H1 (cell line): ENCODE measurements at regions not wholly inside any gene's neighbourhood (a gene's known extent, or its start where the extent isn't known, plus 50 kb on each side); places are given as distances from the start of the nearest gene placed in this dataset.

Experiments used
- CTCF ChIA-PET: fragments of 300-600 bp; sonication (Branson Sonifier 250); formaldehyde crosslinking; loops from one replicate; lab custom pipeline; 2021; ENCODE audit not compliant: partially characterized antibody; lab: Charles Lee
- POLR2A ChIA-PET: fragments of 300-600 bp; sonication (Branson Sonifier 250); formaldehyde crosslinking; loops from one replicate; lab custom pipeline; 2021; ENCODE audit warnings: inconsistent platforms; ENCODE audit not compliant: partially characterized antibody; lab: Charles Lee
- DNase-seq, 2 experiments: peaks; one replicate each; pipeline versions ENCODE4 v3.0.0 to v3.0.0-alpha.2; 2010 to 2022; ENCODE audit warnings: low spot score in 2 of 2, low read depth in 1 of 2, mixed read lengths in 1 of 2
- FAIRE-seq: peaks from 2 replicates; lab custom pipeline; 2011; peaks lifted over from hg19 to GRCh38; lab: Jason Lieb, UNC
- H2AFZ ChIP-seq: 2 replicates; pipeline ENCODE4 v1.8.1; 2012; ENCODE audit warnings: low read length, inconsistent platforms
- H2AK5ac ChIP-seq: 2 replicates; pipeline ENCODE4 v1.6.1; 2013; ENCODE audit warnings: low read depth, low read length
- H2BK120ac ChIP-seq: replicated peaks from 2 replicates; pipeline ENCODE3; 2013; ENCODE audit warnings: low read depth, low read length, inconsistent platforms
- H2BK12ac ChIP-seq: 2 replicates; pipeline ENCODE4 v1.6.1; 2013; ENCODE audit warnings: low read depth, low read length
- H2BK15ac ChIP-seq: 2 replicates; pipeline ENCODE4 v1.6.1; 2013; ENCODE audit warnings: low read length
- H2BK20ac ChIP-seq: 2 replicates; pipeline ENCODE4 v1.6.1; 2013; ENCODE audit warnings: low read length
- H2BK5ac ChIP-seq: 2 replicates; pipeline ENCODE4 v1.6.1; 2013; ENCODE audit warnings: low read depth, low read length
- H3K14ac ChIP-seq: 2 replicates; pipeline ENCODE4 v1.6.1; 2013; ENCODE audit warnings: inconsistent platforms; ENCODE audit not compliant: insufficient read length
- H3K18ac ChIP-seq: 2 replicates; pipeline ENCODE4 v1.6.1; 2013; ENCODE audit warnings: low read length; ENCODE audit errors: extremely low read depth
- H3K23ac ChIP-seq: 2 replicates; pipeline ENCODE4 v1.6.1; 2013; ENCODE audit warnings: inconsistent platforms; ENCODE audit not compliant: insufficient read length
- H3K23me2 ChIP-seq: 2 replicates; pipeline ENCODE4 v1.6.1; 2013; ENCODE audit warnings: low read depth, low read length
- H3K27ac ChIP-seq: 2 replicates; pipeline ENCODE4 v1.6.1; 2011; ENCODE audit warnings: low read depth, low read length, inconsistent platforms
- H3K27me3 ChIP-seq, 4 experiments: replicated peaks in 1 of 4; 1 replicate in 1 of 4; 2 replicates in 3 of 4; pipeline versions ENCODE4 v1.6.1 to v1.8.1; 2011 to 2013; ENCODE audit warnings: low read length in 3 of 4, mild to moderate bottlenecking in 3 of 4, inconsistent platforms in 2 of 4, mixed read lengths in 2 of 4, moderate library complexity in 1 of 4; ENCODE audit not compliant: control insufficient read depth in 3 of 4, insufficient read depth in 3 of 4; ENCODE audit errors: extremely low read depth in 1 of 4
- H3K36me3 ChIP-seq, 4 experiments: 2 replicates each; pipeline versions ENCODE4 v1.6.1 to v1.8.1; 2011 to 2013; ENCODE audit warnings: mild to moderate bottlenecking in 4 of 4, low read length in 3 of 4, moderate library complexity in 2 of 4, control low read depth in 1 of 4, inconsistent platforms in 1 of 4; ENCODE audit not compliant: insufficient read depth in 4 of 4, control insufficient read depth in 2 of 4
- H3K4ac ChIP-seq: replicated peaks from 2 replicates; pipeline ENCODE3; 2013; ENCODE audit warnings: low read length, low read depth, mixed read lengths, inconsistent platforms; ENCODE audit not compliant: insufficient read length
- H3K4me1 ChIP-seq, 4 experiments: replicated peaks in 1 of 4; 1 replicate in 1 of 4; 2 replicates in 3 of 4; pipeline versions ENCODE4 v1.6.1 to v1.8.1; 2011 to 2013; ENCODE audit warnings: low read length in 3 of 4, inconsistent platforms in 2 of 4, mixed read lengths in 1 of 4; ENCODE audit not compliant: insufficient read depth in 4 of 4, control insufficient read depth in 3 of 4
- H3K4me2 ChIP-seq, 2 experiments: 2 replicates each; pipeline versions ENCODE4 v1.6.1 to v1.8.1; 2011 to 2013; ENCODE audit warnings: low read depth in 2 of 2, low read length in 2 of 2, control low read depth in 1 of 2, inconsistent platforms in 1 of 2, mild to moderate bottlenecking in 1 of 2; ENCODE audit not compliant: insufficient read depth in 1 of 2
- H3K4me3 ChIP-seq, 4 experiments: fragments of 200-600, 300-600 bp in 1 of 4; sonication (generic), shearing (Covaris generic), sonication (Bioruptor Twin) in 1 of 4; 2 replicates each; pipeline versions ENCODE4 v1.5.1 to v1.8.1; 2011 to 2016; ENCODE audit warnings: low read length in 4 of 4, low read depth in 3 of 4, control low read depth in 2 of 4, inconsistent platforms in 2 of 4, mild to moderate bottlenecking in 2 of 4, mixed read lengths in 1 of 4, moderate library complexity in 1 of 4; ENCODE audit not compliant: insufficient read depth in 2 of 4; ENCODE audit errors: extremely low read depth in 1 of 4
- H3K56ac ChIP-seq: replicated peaks from 2 replicates; pipeline ENCODE3; 2013; ENCODE audit warnings: low read depth, mild to moderate bottlenecking, mixed read lengths, low read length, inconsistent platforms; ENCODE audit not compliant: insufficient read length
- H3K79me1 ChIP-seq: 2 replicates; pipeline ENCODE4 v1.6.1; 2013; ENCODE audit warnings: low read depth, low read length, control low read depth
- H3K79me2 ChIP-seq, 2 experiments: 2 replicates each; pipeline versions ENCODE4 v1.6.1 to v1.8.1; 2012 to 2013; ENCODE audit warnings: low read length in 2 of 2, mild to moderate bottlenecking in 2 of 2, inconsistent platforms in 1 of 2; ENCODE audit not compliant: insufficient read depth in 2 of 2, control insufficient read depth in 1 of 2
- H3K9ac ChIP-seq, 4 experiments: replicated peaks in 1 of 4; 1 replicate in 1 of 4; 2 replicates in 3 of 4; pipeline versions ENCODE4 v1.6.1 to v1.8.1; 2011 to 2013; ENCODE audit warnings: low read depth in 3 of 4, low read length in 3 of 4, control low read depth in 2 of 4, mild to moderate bottlenecking in 2 of 4, moderate library complexity in 2 of 4, inconsistent platforms in 1 of 4; ENCODE audit errors: extremely low read depth in 1 of 4
- H3K9me3 ChIP-seq, 2 experiments: 2 replicates each; pipeline versions ENCODE4 v1.6.1 to v1.8.1; 2012 to 2013; ENCODE audit warnings: mild to moderate bottlenecking in 2 of 2, moderate library complexity in 2 of 2, control low read depth in 1 of 2, inconsistent platforms in 1 of 2, low read depth in 1 of 2, low read length in 1 of 2, mixed read lengths in 1 of 2; ENCODE audit not compliant: insufficient read depth in 2 of 2
- H4K20me1 ChIP-seq, 2 experiments: replicated peaks in 1 of 2; 2 replicates each; pipeline versions ENCODE3 to v1.8.1; 2011 to 2013; ENCODE audit warnings: inconsistent platforms in 2 of 2, low read length in 2 of 2, mild to moderate bottlenecking in 1 of 2; ENCODE audit not compliant: insufficient read depth in 2 of 2, control insufficient read depth in 1 of 2
- H4K5ac ChIP-seq: 2 replicates; pipeline ENCODE4 v1.6.1; 2013; ENCODE audit warnings: low read length, low read depth, mixed read lengths, inconsistent platforms; ENCODE audit not compliant: insufficient read length
- H4K8ac ChIP-seq: 2 replicates; pipeline ENCODE4 v1.8.0; 2013; ENCODE audit warnings: mild to moderate bottlenecking, moderate library complexity, low read length, inconsistent platforms; ENCODE audit not compliant: insufficient read depth; ENCODE audit errors: extremely low read depth
- H4K91ac ChIP-seq: replicated peaks from 2 replicates; pipeline ENCODE3; 2013; ENCODE audit warnings: low read length, mixed read lengths, inconsistent platforms; ENCODE audit not compliant: insufficient read length
- E2F6 ChIP-seq: IDR thresholded peaks from 2 replicates; pipeline ENCODE4 v1.6.1; 2012; ENCODE audit warnings: inconsistent platforms
- HDAC2 ChIP-seq, 2 experiments: fragments of 300-600 bp in 1 of 2; sonication (generic) in 1 of 2; IDR thresholded peaks; 2 replicates each; pipeline ENCODE4 v1.6.1; 2011 to 2012; ENCODE audit warnings: low read depth in 2 of 2, low read length in 2 of 2, mild to moderate bottlenecking in 2 of 2, moderate library complexity in 2 of 2, borderline replicate concordance in 1 of 2, inconsistent platforms in 1 of 2
- WGBS, 2 experiments: shearing (Covaris generic) in 1 of 2; methylation state at CpG; one replicate each; pipeline versions ENCODE4 v1.1.6 to v1.1.7; 2013 to 2015; ENCODE audit warnings: low lambda C conversion rate in 2 of 2, mixed read lengths in 2 of 2, inconsistent platforms in 1 of 2, low coverage in 1 of 2, missing lambda C conversion rate in 1 of 2; ENCODE audit not compliant: insufficient replicate concordance in 2 of 2, insufficient coverage in 1 of 2, insufficient read length in 1 of 2; ENCODE audit errors: extremely low coverage in 1 of 2, missing lambda C conversion rate in 1 of 2; 5-methylcytosine and 5-hydroxymethylcytosine counted together

- no peak overlapping the region for H3K4ac ChIP-seq
- H3K23me2 ChIP-seq: no peaks in the 10 kb centered on the region
- no peaks in the 10 kb centered on the region for H3K79me1 ChIP-seq
- ChIA-PET CTCF (no interaction called here), POLR2A (no interaction called here)
- H2AFZ ChIP-seq: no peak overlapping the region
- TF ChIP-seq E2F6 (no peak), HDAC2 (IDR thresholded peaks at IDR 0.05; ENCODE audit: borderline replicate concordance in 1 of 2, low read depth in 2 of 2, low read length in 2 of 2) (no peak)
- H2BK120ac ChIP-seq: no peak overlapping the region
- H2BK5ac ChIP-seq: no peak overlapping the region
- H3K4me3 ChIP-seq: no peak overlapping the region
- H3K56ac ChIP-seq: no peak overlapping the region
- H4K5ac ChIP-seq: no peak overlapping the region
- no peak overlapping the region for H3K27ac ChIP-seq
- no peak overlapping the region for H2BK15ac ChIP-seq
- no peak overlapping the region for H3K14ac ChIP-seq
- no peak overlapping the region for H4K91ac ChIP-seq
- no peaks in the 10 kb centered on the region; a peak in 1 of 7 replicates for H3K4me1 ChIP-seq
- H3K4me2 ChIP-seq: no peak overlapping the region
- H3K23ac ChIP-seq: no peak overlapping the region
- H4K8ac ChIP-seq: no peak overlapping the region
- no peak overlapping the region for H3K9ac ChIP-seq
- H4K20me1 ChIP-seq: no peaks in the 10 kb centered on the region
- no peak overlapping the region for H2BK20ac ChIP-seq
- 74% methylated on average over 10 of the region's 10 CpGs; no CpG with 5 or more reads in 1 of the 2 experiments for WGBS, 2 experiments
- no peak overlapping the region for H3K18ac ChIP-seq
- FAIRE-seq (no peak), DNase-seq (no peak)
- H3K9me3 ChIP-seq: no peaks in the 10 kb centered on the region
- H2BK12ac ChIP-seq: no peak overlapping the region
- H2AK5ac ChIP-seq: no peak overlapping the region
- H3K36me3 ChIP-seq: no peaks in the 10 kb centered on the region
- no peaks in the 10 kb centered on the region for H3K27me3 ChIP-seq
- no peaks in the 10 kb centered on the region for H3K79me2 ChIP-seq
Observed at GRCh38 chr2:239585422-239585821, 184.6 kb upstream of the HDAC4 start.
